ENCODE measurements at regions not wholly inside any gene's neighbourhood (a gene's known extent, or its start where the extent isn't known, plus 50 kb on each side); places are given as distances from the start of the nearest gene placed in this dataset.

- POLR2A ChIA-PET: no interaction called here
- no peak overlapping the region for H3K4me3 ChIP-seq (ENCODE audit: low read depth, low read length)
- CTCF ChIA-PET: interaction anchor here (1.0 kb wide), 1 partner anchor 27 kb away, joined by 3 read pairs; no protein-coding TSS in a partner anchor
- TF ChIP-seq CTCF (IDR thresholded peaks at IDR 0.05; ENCODE audit: insufficient read depth, low read length, missing control alignments): no peak
- DNase-seq (ENCODE audit: low read depth, low spot score): no peak
Measured at GRCh38 chr18:62637403-62637802, 77.9 kb upstream of the PHLPP1 start.

DNA sequence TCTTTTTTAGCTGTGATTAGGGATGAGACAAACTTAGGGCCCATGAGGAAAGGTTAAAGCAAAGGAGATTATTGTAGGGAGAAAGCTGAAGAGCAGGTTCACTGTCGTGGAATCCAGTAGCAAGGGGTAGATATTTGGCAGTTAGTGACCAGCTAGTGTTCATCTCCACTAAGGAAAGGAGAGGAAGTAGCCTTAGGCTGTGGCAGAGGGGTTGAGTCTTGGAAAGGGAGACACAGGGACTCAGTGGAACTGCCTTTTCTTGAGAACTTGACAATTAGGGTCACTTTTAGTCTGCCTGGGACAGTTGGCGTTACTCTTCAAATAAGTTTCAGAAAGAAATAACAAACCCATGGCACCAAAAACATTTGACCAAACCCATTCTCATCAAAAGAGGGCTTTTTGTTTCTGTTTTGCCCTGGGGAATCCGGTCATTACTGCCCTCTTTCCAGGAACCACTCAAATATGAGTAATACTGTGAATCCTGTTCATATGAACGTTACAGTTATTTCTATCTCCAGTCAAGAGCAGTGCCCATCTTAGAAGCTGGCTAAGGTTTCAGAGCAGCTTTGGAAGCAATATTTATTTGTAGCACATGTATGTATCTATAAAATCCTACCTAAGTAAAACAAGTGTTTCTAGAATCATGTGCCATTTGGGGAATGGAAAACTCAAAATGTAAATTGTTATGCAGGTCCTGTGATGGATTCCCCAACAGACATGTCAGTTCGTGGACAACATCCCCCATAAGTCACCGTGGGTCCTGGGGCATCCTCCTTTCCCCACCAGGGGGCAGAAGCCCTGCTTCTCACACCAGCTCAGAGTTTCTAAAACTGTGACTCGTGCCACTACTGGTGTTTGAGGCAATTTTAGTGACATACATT lies 77.3 kb upstream of the PHLPP1 start:
- DNase-seq (ENCODE audit: low read depth, low spot score): no peak
- TF ChIP-seq CTCF (IDR thresholded peaks at IDR 0.05; ENCODE audit: insufficient read depth, low read length, missing control alignments): peak; percentile 29
- H3K4me3 ChIP-seq (ENCODE audit: low read depth, low read length): no peak overlapping the region
- ChIA-PET POLR2A (no interaction called here), CTCF (interaction anchor here (0.8 to 2.2 kb wide), 4 partner anchors 17 to 344 kb away, joined by 3 to 10 read pairs (median 3); no protein-coding TSS in a partner anchor)

DNA sequence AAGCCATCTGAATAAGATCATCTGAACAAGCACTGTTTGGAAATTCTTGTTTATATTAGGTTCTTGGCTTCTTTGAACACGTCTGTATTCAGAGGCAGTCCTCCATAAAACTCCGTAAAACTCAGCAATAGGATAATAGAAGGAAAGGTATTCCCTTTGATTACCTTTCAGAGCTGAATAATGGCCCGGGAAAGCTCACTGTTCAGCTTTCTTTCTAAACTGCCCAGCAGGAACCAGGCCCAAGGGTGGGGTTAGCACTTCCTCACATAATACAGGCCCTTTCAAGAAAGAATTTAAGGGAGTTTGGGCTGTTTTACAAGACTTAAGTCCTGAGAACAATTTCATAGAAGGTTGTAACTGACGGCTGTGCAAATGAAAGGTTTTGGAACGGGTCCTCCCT lies 72.2 kb upstream of the PHLPP1 start:
- ChIA-PET POLR2A (no interaction called here), CTCF (no interaction called here)
- TF ChIP-seq CTCF (IDR thresholded peaks at IDR 0.05; ENCODE audit: insufficient read depth, low read length, missing control alignments): no peak
- no peak for DNase-seq (ENCODE audit: low read depth, low spot score)
- H3K4me3 ChIP-seq (ENCODE audit: low read depth, low read length): no peak overlapping the region

- no peak for DNase-seq (ENCODE audit: low read depth, low spot score)
- POLR2A ChIA-PET: no interaction called here
- no peak overlapping the region for H3K4me3 ChIP-seq (ENCODE audit: low read depth, low read length)
- TF ChIP-seq CTCF (IDR thresholded peaks at IDR 0.05; ENCODE audit: insufficient read depth, low read length, missing control alignments): no peak
- CTCF ChIA-PET: no interaction called here
Measured at GRCh38 chr18:62644773-62645172, 70.6 kb upstream of the PHLPP1 start.

DNA sequence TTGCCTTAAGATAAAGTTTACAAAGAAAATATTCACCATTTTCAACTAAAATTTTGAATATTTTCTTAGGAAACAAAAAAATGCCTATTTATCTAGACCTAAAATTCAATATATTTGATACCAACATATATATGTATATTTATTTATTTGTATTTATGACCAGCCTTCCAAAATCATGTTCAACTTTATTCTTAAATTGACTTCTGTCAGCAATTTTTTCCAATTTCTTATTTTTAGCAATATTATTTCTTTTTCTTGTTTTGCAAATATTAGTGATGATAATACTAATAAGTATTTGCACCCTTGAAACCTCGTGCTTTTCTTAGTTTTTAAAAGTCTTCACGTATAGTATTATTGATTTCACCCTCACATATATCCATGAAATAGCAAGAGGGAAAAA lies 68.2 kb upstream of the PHLPP1 start:
- POLR2A ChIA-PET: no interaction called here
- no peak overlapping the region for H3K4me3 ChIP-seq (ENCODE audit: low read depth, low read length)
- CTCF ChIA-PET: interaction anchor here (2.0 kb wide), 1 partner anchor 335 kb away, joined by 6 read pairs; no protein-coding TSS in a partner anchor
- DNase-seq (ENCODE audit: low read depth, low spot score): no peak
- TF ChIP-seq CTCF (IDR thresholded peaks at IDR 0.05; ENCODE audit: insufficient read depth, low read length, missing control alignments): no peak

DNA sequence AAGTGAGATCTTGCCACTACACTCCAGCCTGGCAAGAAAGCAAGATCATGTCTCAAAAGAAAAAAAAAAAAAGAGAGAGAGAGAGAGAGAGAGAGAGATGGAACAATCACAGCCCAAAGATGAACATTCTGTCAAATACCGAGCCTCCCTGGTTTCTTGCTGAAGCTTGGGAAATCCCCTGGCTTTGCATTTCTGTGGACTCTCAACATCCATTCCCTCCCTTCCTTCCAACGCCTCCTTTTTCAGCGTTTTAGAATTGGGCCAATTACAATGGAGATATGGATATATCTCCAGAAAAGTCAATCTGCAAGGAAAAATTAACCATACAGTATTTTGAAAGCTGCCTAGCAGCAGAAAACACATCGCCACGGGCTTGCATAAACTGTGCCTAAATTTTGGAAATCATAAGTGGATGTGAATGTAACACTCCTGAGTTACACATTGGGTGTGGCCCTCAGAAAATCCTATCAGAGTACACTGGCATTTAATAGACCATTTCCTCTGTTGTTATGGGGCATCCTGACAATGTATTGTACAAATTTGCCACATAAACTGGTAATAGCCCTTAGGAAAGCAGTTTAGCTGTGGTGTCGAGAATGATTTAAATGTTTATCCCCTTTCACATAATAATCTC lies 67.2 kb upstream of the PHLPP1 start:
- CTCF ChIA-PET: interaction anchor here (2.0 kb wide), 1 partner anchor 335 kb away, joined by 6 read pairs; no protein-coding TSS in a partner anchor
- no peak for TF ChIP-seq CTCF (IDR thresholded peaks at IDR 0.05; ENCODE audit: insufficient read depth, low read length, missing control alignments)
- POLR2A ChIA-PET: no interaction called here
- DNase-seq (ENCODE audit: low read depth, low spot score): no peak
- no peak overlapping the region for H3K4me3 ChIP-seq (ENCODE audit: low read depth, low read length)

Data from AG04449 (cell line).